ENCODE measurements at regions not wholly inside any gene's neighbourhood (a gene's known extent, or its start where the extent isn't known, plus 50 kb on each side); places are given as distances from the start of the nearest gene placed in this dataset.

GRCh38 chr17:62913991-62914570 lies 52.0 kb upstream of the TANC2 start:
- Histone ChIP-seq H3K79me2 (ENCODE audit: low read length) (no peaks in the 10 kb centered on the region), H3F3A (ENCODE audit: low read length, unreplicated experiment) (no peaks in the 10 kb centered on the region), H3K4me1 (ENCODE audit: insufficient read depth, low read length) (peaks cover 8% of the 10 kb centered on the region; the same call in 1 of the 2 replicates), H2AFZ (ENCODE audit: low read length) (no peak overlapping the region), H3K9me2 (replicated peaks; ENCODE audit: low read length) (no peaks in the 10 kb centered on the region), H3K27me3 (ENCODE audit: low read length) (no peaks in the 10 kb centered on the region), H3K36me3 (ENCODE audit: low read depth, low read length) (no peaks in the 10 kb centered on the region), H3K9ac (ENCODE audit: low read length) (no peak overlapping the region), H3K9me3 (ENCODE audit: low read length) (no peaks in the 10 kb centered on the region), H3K4me3 (ENCODE audit: low read length) (no peak overlapping the region), H3K4me2 (ENCODE audit: low read length) (no peak overlapping the region), H3K27ac (ENCODE audit: low read length) (no peak overlapping the region), H4K20me1 (ENCODE audit: low read length) (no peaks in the 10 kb centered on the region)
- ATAC-seq (no peak), DNase-seq (no peak)
- ChIA-PET CTCF (no interaction called here), POLR2A (ENCODE audit: unreplicated experiment) (interaction anchor here (0.5 to 0.6 kb wide), 2 partner anchors 135 to 162 kb away, joined by 3 to 4 read pairs; no protein-coding TSS in a partner anchor)
- intact Hi-C loops (cut with micrococcal nuclease): no loop called here
- TF ChIP-seq CTCF (conservative IDR thresholded peaks at IDR 0.05; ENCODE audit: low read depth, low read length) (no peak), EZH2 (IDR thresholded peaks at IDR 0.05; ENCODE audit: low read length, unreplicated experiment) (no peak), EZH2phosphoT487 (IDR thresholded peaks at IDR 0.05; ENCODE audit: borderline replicate concordance, low read length) (no peak)
- no TSS peak for BruUV-seq (replicated peaks)

DNA sequence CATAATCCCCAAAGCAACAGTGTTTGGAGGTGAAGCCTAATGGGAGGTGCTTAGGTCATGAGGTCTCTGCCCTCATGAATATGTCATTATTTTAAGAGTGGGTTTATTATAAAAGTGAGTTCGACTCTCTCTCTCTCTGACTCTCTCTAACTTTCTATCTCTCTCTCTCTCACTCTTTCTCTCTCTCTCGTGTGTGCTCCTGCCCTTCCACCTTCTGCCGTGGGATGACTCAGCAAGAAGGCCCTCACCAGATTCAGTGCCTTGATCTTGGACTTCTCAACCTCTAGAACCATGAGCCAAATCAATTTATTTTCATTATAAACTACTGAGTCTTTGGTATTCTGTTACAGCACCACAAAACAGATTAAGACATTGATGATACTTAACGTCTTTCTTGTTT lies 53.7 kb upstream of the TANC2 start:
- Histone ChIP-seq H3K4me1 (ENCODE audit: insufficient read depth, low read length) (peaks cover 7% of the 10 kb centered on the region; the same call in 1 of the 2 replicates), H4K20me1 (ENCODE audit: low read length) (no peaks in the 10 kb centered on the region), H3K9me2 (replicated peaks; ENCODE audit: low read length) (no peaks in the 10 kb centered on the region), H3K27ac (ENCODE audit: low read length) (no peak overlapping the region), H3K4me3 (ENCODE audit: low read length) (no peak overlapping the region), H2AFZ (ENCODE audit: low read length) (no peak overlapping the region), H3K4me2 (ENCODE audit: low read length) (no peak overlapping the region), H3K27me3 (ENCODE audit: low read length) (no peaks in the 10 kb centered on the region), H3K9me3 (ENCODE audit: low read length) (no peaks in the 10 kb centered on the region), H3K36me3 (ENCODE audit: low read depth, low read length) (no peaks in the 10 kb centered on the region), H3F3A (ENCODE audit: low read length, unreplicated experiment) (no peaks in the 10 kb centered on the region), H3K9ac (ENCODE audit: low read length) (no peak overlapping the region), H3K79me2 (ENCODE audit: low read length) (no peaks in the 10 kb centered on the region)
- CTCF ChIA-PET: no interaction called here
- DNase-seq: no peak
- no TSS peak for BruUV-seq (replicated peaks)
- POLR2A ChIA-PET (ENCODE audit: unreplicated experiment): no interaction called here
- no peak for TF ChIP-seq EZH2phosphoT487 (IDR thresholded peaks at IDR 0.05; ENCODE audit: borderline replicate concordance, low read length)
- no peak for TF ChIP-seq CTCF (conservative IDR thresholded peaks at IDR 0.05; ENCODE audit: low read depth, low read length)
- TF ChIP-seq EZH2 (IDR thresholded peaks at IDR 0.05; ENCODE audit: low read length, unreplicated experiment): no peak
- no peak for ATAC-seq
- intact Hi-C loops (cut with micrococcal nuclease): no loop called here

GRCh38 chr17:62911114-62911513 lies 54.9 kb upstream of the TANC2 start:
- H3K4me3 ChIP-seq (ENCODE audit: low read length): no peak overlapping the region
- ChIA-PET CTCF (no interaction called here), POLR2A (ENCODE audit: unreplicated experiment) (interaction anchor here (0.6 kb wide), 1 partner anchor 355 kb away, joined by 3 read pairs; no protein-coding TSS in a partner anchor)
- H2AFZ ChIP-seq (ENCODE audit: low read length): no peak overlapping the region
- no peaks in the 10 kb centered on the region for H3K9me2 ChIP-seq (replicated peaks; ENCODE audit: low read length)
- H3K79me2 ChIP-seq (ENCODE audit: low read length): no peaks in the 10 kb centered on the region
- H3K27ac ChIP-seq (ENCODE audit: low read length): no peak overlapping the region
- no peak for TF ChIP-seq EZH2phosphoT487 (IDR thresholded peaks at IDR 0.05; ENCODE audit: borderline replicate concordance, low read length)
- TF ChIP-seq EZH2 (IDR thresholded peaks at IDR 0.05; ENCODE audit: low read length, unreplicated experiment): no peak
- no peak for TF ChIP-seq CTCF (conservative IDR thresholded peaks at IDR 0.05; ENCODE audit: low read depth, low read length)
- H3K9me3 ChIP-seq (ENCODE audit: low read length): no peaks in the 10 kb centered on the region
- BruUV-seq (replicated peaks): no TSS peak
- no peaks in the 10 kb centered on the region for H3K36me3 ChIP-seq (ENCODE audit: low read depth, low read length)
- no peaks in the 10 kb centered on the region for H4K20me1 ChIP-seq (ENCODE audit: low read length)
- DNase-seq (no peak), ATAC-seq (no peak)
- H3K27me3 ChIP-seq (ENCODE audit: low read length): no peaks in the 10 kb centered on the region
- no peaks in the 10 kb centered on the region for H3K4me1 ChIP-seq (ENCODE audit: insufficient read depth, low read length)
- intact Hi-C loops (cut with micrococcal nuclease): no loop called here
- H3K4me2 ChIP-seq (ENCODE audit: low read length): no peak overlapping the region
- H3F3A ChIP-seq (ENCODE audit: low read length, unreplicated experiment): no peaks in the 10 kb centered on the region
- no peak overlapping the region for H3K9ac ChIP-seq (ENCODE audit: low read length)

Data from PC-3 (cell line).